ENCODE measurements at regions not wholly inside any gene's neighbourhood (a gene's known extent, or its start where the extent isn't known, plus 50 kb on each side); places are given as distances from the start of the nearest gene placed in this dataset.
"Not testable (repeated sequence)": the region's sequence is repeated elsewhere in the genome, so short reads cannot be mapped to it uniquely, and the experiment has no call there.

DNA sequence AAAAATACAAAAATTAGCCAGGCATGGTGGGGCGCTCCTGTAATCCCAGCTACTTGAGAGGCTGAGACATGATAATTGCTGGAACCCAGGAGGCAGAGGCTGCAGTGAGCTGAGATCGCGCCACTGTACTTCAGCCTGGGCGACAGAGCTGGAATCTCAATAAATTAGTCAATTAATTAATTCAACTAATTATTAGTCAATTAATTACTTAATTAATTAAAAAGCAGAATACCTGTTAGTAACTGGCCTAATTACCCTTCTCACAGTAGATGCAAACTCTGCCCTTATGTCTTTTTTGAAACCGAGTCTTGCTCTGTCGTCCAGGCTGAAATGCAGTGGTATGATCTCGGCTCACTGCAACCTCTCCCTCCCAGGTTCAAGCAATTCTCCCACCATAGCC lies 261.2 kb downstream of the ASMT start:
- no peak for DNase-seq (ENCODE audit: low read depth)
- H3K4me3 ChIP-seq (ENCODE audit: control insufficient read depth, low read depth, low read length): no peak overlapping the region
- TF ChIP-seq, protein P1, sequence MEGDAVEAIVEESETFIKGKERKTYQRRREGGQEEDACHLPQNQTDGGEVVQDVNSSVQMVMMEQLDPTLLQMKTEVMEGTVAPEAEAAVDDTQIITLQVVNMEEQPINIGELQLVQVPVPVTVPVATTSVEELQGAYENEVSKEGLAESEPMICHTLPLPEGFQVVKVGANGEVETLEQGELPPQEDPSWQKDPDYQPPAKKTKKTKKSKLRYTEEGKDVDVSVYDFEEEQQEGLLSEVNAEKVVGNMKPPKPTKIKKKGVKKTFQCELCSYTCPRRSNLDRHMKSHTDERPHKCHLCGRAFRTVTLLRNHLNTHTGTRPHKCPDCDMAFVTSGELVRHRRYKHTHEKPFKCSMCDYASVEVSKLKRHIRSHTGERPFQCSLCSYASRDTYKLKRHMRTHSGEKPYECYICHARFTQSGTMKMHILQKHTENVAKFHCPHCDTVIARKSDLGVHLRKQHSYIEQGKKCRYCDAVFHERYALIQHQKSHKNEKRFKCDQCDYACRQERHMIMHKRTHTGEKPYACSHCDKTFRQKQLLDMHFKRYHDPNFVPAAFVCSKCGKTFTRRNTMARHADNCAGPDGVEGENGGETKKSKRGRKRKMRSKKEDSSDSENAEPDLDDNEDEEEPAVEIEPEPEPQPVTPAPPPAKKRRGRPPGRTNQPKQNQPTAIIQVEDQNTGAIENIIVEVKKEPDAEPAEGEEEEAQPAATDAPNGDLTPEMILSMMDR (IDR thresholded peaks at IDR 0.05; ENCODE audit: control insufficient read depth, insufficient read depth, low read depth, low read length, missing control alignments): no peak

GRCh38 chrX:1877780-1878179 lies 262.9 kb downstream of the ASMT start:
- H3K4me3 ChIP-seq (ENCODE audit: control insufficient read depth, low read depth, low read length): no peak overlapping the region
- DNase-seq (ENCODE audit: low read depth): no peak
- TF ChIP-seq, protein P1 (IDR thresholded peaks at IDR 0.05; ENCODE audit: control insufficient read depth, insufficient read depth, low read depth, low read length, missing control alignments): no peak

- DNase-seq (ENCODE audit: low read depth); H3K4me3 ChIP-seq (ENCODE audit: control insufficient read depth, low read depth, low read length): not testable (repeated sequence)
These were observed 266.3 kb downstream of the ASMT start for GRCh38 chrX:1880884-1881817.

DNA sequence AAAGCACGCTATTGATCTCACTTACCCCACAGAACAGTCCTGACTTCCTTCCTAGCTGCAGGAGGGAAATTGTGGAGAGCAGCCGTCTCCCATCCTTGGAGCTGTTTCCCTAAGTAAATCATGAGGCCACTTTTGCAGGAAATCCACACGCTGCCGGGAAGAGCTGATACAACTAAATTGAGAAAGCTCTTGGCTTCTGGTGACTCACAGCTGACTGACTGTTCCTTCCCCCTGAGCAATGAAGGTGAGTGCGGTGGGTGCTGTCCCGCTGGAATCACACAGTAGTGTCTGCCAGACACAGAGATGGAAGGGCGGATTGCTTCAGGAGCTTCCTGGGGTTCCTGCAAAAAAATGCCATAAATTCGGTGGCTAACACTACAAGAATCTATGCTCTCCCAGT lies 268.9 kb downstream of the ASMT start:
- TF ChIP-seq, protein P1 (IDR thresholded peaks at IDR 0.05; ENCODE audit: control insufficient read depth, insufficient read depth, low read depth, low read length, missing control alignments): no peak
- DNase-seq (ENCODE audit: low read depth): peak; percentile 52
- H3K4me3 ChIP-seq (ENCODE audit: control insufficient read depth, low read depth, low read length): no peak overlapping the region

DNA sequence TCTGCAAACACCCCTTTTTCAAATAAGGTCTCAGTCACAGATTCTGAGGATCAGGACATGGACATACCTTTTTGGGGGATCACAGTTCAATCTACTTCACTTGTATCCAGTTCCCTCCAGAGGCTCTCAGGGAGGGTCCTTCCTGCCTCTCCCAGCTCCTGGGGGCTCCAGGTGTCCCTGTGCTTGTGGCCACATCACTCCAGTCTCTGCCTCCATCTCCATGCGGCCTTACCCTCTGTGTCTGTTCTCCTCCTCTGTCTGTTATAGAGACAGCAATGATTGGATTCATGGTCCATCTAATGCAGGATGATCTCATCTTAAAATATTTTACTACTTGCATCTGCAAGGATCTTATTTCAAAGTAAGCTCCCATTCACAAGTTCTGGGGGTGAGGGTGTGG lies 269.6 kb downstream of the ASMT start:
- no peak for DNase-seq (ENCODE audit: low read depth)
- no peak overlapping the region for H3K4me3 ChIP-seq (ENCODE audit: control insufficient read depth, low read depth, low read length)
- TF ChIP-seq, protein P1 (IDR thresholded peaks at IDR 0.05; ENCODE audit: control insufficient read depth, insufficient read depth, low read depth, low read length, missing control alignments): no peak

GRCh38 chrX:1885116-1885515 lies 270.3 kb downstream of the ASMT start:
- TF ChIP-seq, protein P1 (IDR thresholded peaks at IDR 0.05; ENCODE audit: control insufficient read depth, insufficient read depth, low read depth, low read length, missing control alignments): no peak

GRCh38 chrX:1888305-1888704 lies 273.4 kb downstream of the ASMT start:
- not testable (repeated sequence) for DNase-seq (ENCODE audit: low read depth); H3K4me3 ChIP-seq (ENCODE audit: control insufficient read depth, low read depth, low read length)

More at GRCh38 chrX:1885116-1885515, 270.3 kb downstream of the ASMT start:
- no peak for DNase-seq (ENCODE audit: low read depth)
- no peak overlapping the region for H3K4me3 ChIP-seq (ENCODE audit: control insufficient read depth, low read depth, low read length)

DNA sequence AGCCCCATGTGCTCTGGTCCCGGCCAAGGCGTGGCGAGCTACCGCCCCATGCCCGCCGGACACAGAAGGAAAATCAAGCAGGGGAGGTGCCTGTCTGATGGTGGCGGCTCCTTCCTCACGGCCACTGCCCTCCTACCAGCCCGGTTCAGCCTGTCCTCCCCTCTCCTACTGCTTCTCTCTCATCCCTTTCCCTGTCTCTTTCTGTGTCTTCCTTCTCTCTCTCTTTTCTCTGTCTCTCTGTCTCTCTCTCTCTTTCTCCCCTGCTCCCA lies 279.1 kb downstream of the ASMT start:
- no peak overlapping the region for H3K4me3 ChIP-seq (ENCODE audit: control insufficient read depth, low read depth, low read length)

More for the DNA sequence above, 279.1 kb downstream of the ASMT start:
- TF ChIP-seq, protein P1 (IDR thresholded peaks at IDR 0.05; ENCODE audit: control insufficient read depth, insufficient read depth, low read depth, low read length, missing control alignments): no peak
- no peak for DNase-seq (ENCODE audit: low read depth)
